ENCODE measurements at regions not wholly inside any gene's neighbourhood (a gene's known extent, or its start where the extent isn't known, plus 50 kb on each side); places are given as distances from the start of the nearest gene placed in this dataset.

GRCh38 chr18:73638709-73639108 lies 508.9 kb downstream of the FBXO15 start:
- no peak for DNase-seq (ENCODE audit: low read depth)

- DNase-seq (ENCODE audit: low read depth): no peak
Measured at GRCh38 chr18:73636355-73636754, 511.3 kb downstream of the FBXO15 start.

GRCh38 chr18:73626859-73627258 lies 520.8 kb downstream of the FBXO15 start:
- no peak for DNase-seq (ENCODE audit: low read depth)

GRCh38 chr18:73626221-73626620 lies 521.4 kb downstream of the FBXO15 start:
- no peak for DNase-seq (ENCODE audit: low read depth)

GRCh38 chr18:73621091-73621490 lies 526.5 kb downstream of the FBXO15 start:
- DNase-seq (ENCODE audit: low read depth): no peak

GRCh38 chr18:73617981-73618380 lies 529.7 kb downstream of the FBXO15 start:
- no peak for DNase-seq (ENCODE audit: low read depth)

GRCh38 chr18:73615506-73615905 lies 532.1 kb downstream of the FBXO15 start:
- DNase-seq (ENCODE audit: low read depth): no peak

- no peak for DNase-seq (ENCODE audit: low read depth)
Measured at GRCh38 chr18:73614812-73615211, 532.8 kb downstream of the FBXO15 start.

GRCh38 chr18:73613706-73614340 lies 533.8 kb downstream of the FBXO15 start:
- no peak for DNase-seq (ENCODE audit: low read depth)

- no peak for DNase-seq (ENCODE audit: low read depth)
Measured at GRCh38 chr18:73597832-73598615, 549.6 kb downstream of the FBXO15 start.

- DNase-seq (ENCODE audit: low read depth): no peak
Measured at GRCh38 chr18:73594749-73595148, 552.9 kb downstream of the FBXO15 start.

GRCh38 chr18:73593207-73593606 lies 554.4 kb downstream of the FBXO15 start:
- DNase-seq (ENCODE audit: low read depth): no peak

- DNase-seq (ENCODE audit: low read depth): no peak
Measured at GRCh38 chr18:73590950-73591349, 556.7 kb downstream of the FBXO15 start.

GRCh38 chr18:73579698-73580097 lies 567.9 kb downstream of the FBXO15 start:
- no peak for DNase-seq (ENCODE audit: low read depth)

GRCh38 chr18:73577365-73577764 lies 570.3 kb downstream of the FBXO15 start:
- DNase-seq (ENCODE audit: low read depth): no peak

- no peak for DNase-seq (ENCODE audit: low read depth)
Measured at GRCh38 chr18:73563901-73564472, 583.6 kb downstream of the FBXO15 start.

GRCh38 chr18:73563345-73563744 lies 584.3 kb downstream of the FBXO15 start:
- no peak for DNase-seq (ENCODE audit: low read depth)

GRCh38 chr18:73556904-73557303 lies 590.7 kb downstream of the FBXO15 start:
- no peak for DNase-seq (ENCODE audit: low read depth)

- DNase-seq (ENCODE audit: low read depth): no peak
Measured at GRCh38 chr18:73552171-73552570, 595.5 kb downstream of the FBXO15 start.

GRCh38 chr18:73551211-73551610 lies 596.4 kb downstream of the FBXO15 start:
- DNase-seq (ENCODE audit: low read depth): no peak

- DNase-seq (ENCODE audit: low read depth): no peak
Measured at GRCh38 chr18:73549236-73549635, 598.4 kb downstream of the FBXO15 start.

- no peak for DNase-seq (ENCODE audit: low read depth)
Measured at GRCh38 chr18:73545472-73545871, 602.2 kb downstream of the FBXO15 start.

GRCh38 chr18:73544617-73545016 lies 603.0 kb downstream of the FBXO15 start:
- no peak for DNase-seq (ENCODE audit: low read depth)
